ENCODE measurements at regions not wholly inside any gene's neighbourhood (a gene's known extent, or its start where the extent isn't known, plus 50 kb on each side); places are given as distances from the start of the nearest gene placed in this dataset.
"Not testable (repeated sequence)": the region's sequence is repeated elsewhere in the genome, so short reads cannot be mapped to it uniquely, and the experiment has no call there.

GRCh38 chr5:127213231-127213630, 77.4 kb upstream of the MEGF10 start:
- no peaks in the 10 kb centered on the region for H3K9me3 ChIP-seq (ENCODE audit: low read depth, low read length)
- no peak overlapping the region for H3K27ac ChIP-seq (ENCODE audit: low read depth, low read length)
- no peak for DNase-seq (ENCODE audit: insufficient read length, low spot score, missing footprints)
- H2AFZ ChIP-seq (ENCODE audit: low read length) = no peak overlapping the region
- H3K4me2 ChIP-seq (ENCODE audit: insufficient read depth, low read length) = no peak overlapping the region
- H4K20me1 ChIP-seq (ENCODE audit: insufficient read depth, low read length) = no peaks in the 10 kb centered on the region
- peaks cover 34% of the 10 kb centered on the region for H3K27me3 ChIP-seq (ENCODE audit: insufficient read depth, low read length)
- no peaks in the 10 kb centered on the region for H3K79me2 ChIP-seq (ENCODE audit: insufficient read depth, low read length)
- no peaks in the 10 kb centered on the region for H3K4me1 ChIP-seq (ENCODE audit: insufficient read depth, low read length)
- H3K4me3 ChIP-seq (ENCODE audit: insufficient read depth, low read length) = no peak overlapping the region
- no peaks in the 10 kb centered on the region for H3K36me3 ChIP-seq (ENCODE audit: insufficient read depth, low read length)
- TF ChIP-seq CTCF (IDR thresholded peaks at IDR 0.05; ENCODE audit: extremely low read depth, low read depth, low read length) = no peak

GRCh38 chr5:127216143-127216542, 74.5 kb upstream of the MEGF10 start:
- Histone ChIP-seq H3K79me2 (ENCODE audit: insufficient read depth, low read length) (no peaks in the 10 kb centered on the region), H3K9me3 (ENCODE audit: low read depth, low read length) (no peaks in the 10 kb centered on the region), H3K4me1 (ENCODE audit: insufficient read depth, low read length) (no peaks in the 10 kb centered on the region), H2AFZ (ENCODE audit: low read length) (no peak overlapping the region), H3K4me3 (ENCODE audit: insufficient read depth, low read length) (no peak overlapping the region), H4K20me1 (ENCODE audit: insufficient read depth, low read length) (no peaks in the 10 kb centered on the region), H3K4me2 (ENCODE audit: insufficient read depth, low read length) (no peak overlapping the region), H3K36me3 (ENCODE audit: insufficient read depth, low read length) (no peaks in the 10 kb centered on the region), H3K27me3 (ENCODE audit: insufficient read depth, low read length) (peaks cover 18% of the 10 kb centered on the region), H3K27ac (ENCODE audit: low read depth, low read length) (no peak overlapping the region)
- TF ChIP-seq CTCF (IDR thresholded peaks at IDR 0.05; ENCODE audit: extremely low read depth, low read depth, low read length) = no peak
- no peak for DNase-seq (ENCODE audit: insufficient read length, low spot score, missing footprints)

GRCh38 chr5:127216898-127217675, 73.5 kb upstream of the MEGF10 start:
- DNase-seq (ENCODE audit: insufficient read length, low spot score, missing footprints) = no peak
- no peak for TF ChIP-seq CTCF (IDR thresholded peaks at IDR 0.05; ENCODE audit: extremely low read depth, low read depth, low read length)

GRCh38 chr5:127221936-127222335, 68.7 kb upstream of the MEGF10 start:
- H3K27me3 ChIP-seq (ENCODE audit: insufficient read depth, low read length); H3K4me2 ChIP-seq (ENCODE audit: insufficient read depth, low read length); H4K20me1 ChIP-seq (ENCODE audit: insufficient read depth, low read length); H3K27ac ChIP-seq (ENCODE audit: low read depth, low read length); H2AFZ ChIP-seq (ENCODE audit: low read length); H3K4me1 ChIP-seq (ENCODE audit: insufficient read depth, low read length); H3K4me3 ChIP-seq (ENCODE audit: insufficient read depth, low read length); DNase-seq (ENCODE audit: insufficient read length, low spot score, missing footprints); H3K79me2 ChIP-seq (ENCODE audit: insufficient read depth, low read length); H3K9me3 ChIP-seq (ENCODE audit: low read depth, low read length); H3K36me3 ChIP-seq (ENCODE audit: insufficient read depth, low read length): not testable (repeated sequence)

More at GRCh38 chr5:127216898-127217675, 73.5 kb upstream of the MEGF10 start:
- Histone ChIP-seq H2AFZ (ENCODE audit: low read length) (no peak overlapping the region), H3K4me3 (ENCODE audit: insufficient read depth, low read length) (no peak overlapping the region), H3K4me1 (ENCODE audit: insufficient read depth, low read length) (no peaks in the 10 kb centered on the region), H4K20me1 (ENCODE audit: insufficient read depth, low read length) (no peaks in the 10 kb centered on the region), H3K4me2 (ENCODE audit: insufficient read depth, low read length) (no peak overlapping the region), H3K9me3 (ENCODE audit: low read depth, low read length) (no peaks in the 10 kb centered on the region), H3K27me3 (ENCODE audit: insufficient read depth, low read length) (peaks cover 10% of the 10 kb centered on the region), H3K79me2 (ENCODE audit: insufficient read depth, low read length) (no peaks in the 10 kb centered on the region), H3K36me3 (ENCODE audit: insufficient read depth, low read length) (no peaks in the 10 kb centered on the region), H3K27ac (ENCODE audit: low read depth, low read length) (no peak overlapping the region)

GRCh38 chr5:127222571-127223156, 67.9 kb upstream of the MEGF10 start:
- not testable (repeated sequence) for H2AFZ ChIP-seq (ENCODE audit: low read length); H3K27me3 ChIP-seq (ENCODE audit: insufficient read depth, low read length); H3K27ac ChIP-seq (ENCODE audit: low read depth, low read length); H3K4me2 ChIP-seq (ENCODE audit: insufficient read depth, low read length); H3K4me1 ChIP-seq (ENCODE audit: insufficient read depth, low read length); H4K20me1 ChIP-seq (ENCODE audit: insufficient read depth, low read length); H3K36me3 ChIP-seq (ENCODE audit: insufficient read depth, low read length); H3K79me2 ChIP-seq (ENCODE audit: insufficient read depth, low read length); DNase-seq (ENCODE audit: insufficient read length, low spot score, missing footprints); H3K9me3 ChIP-seq (ENCODE audit: low read depth, low read length); H3K4me3 ChIP-seq (ENCODE audit: insufficient read depth, low read length)

Measured in osteoblast (primary cell).